LHCN-M2 (cell line): ENCODE measurements at regions not wholly inside any gene's neighbourhood (a gene's known extent, or its start where the extent isn't known, plus 50 kb on each side); places are given as distances from the start of the nearest gene placed in this dataset.
A peak's percentile ranks its signal among the peaks of the same experiment; 100 is the strongest.

ENCODE experiments used
- DNase-seq: peaks from one replicate; pipeline ENCODE4 v3.0.0-alpha.2; 2012; ENCODE audit warnings: low read depth

DNA sequence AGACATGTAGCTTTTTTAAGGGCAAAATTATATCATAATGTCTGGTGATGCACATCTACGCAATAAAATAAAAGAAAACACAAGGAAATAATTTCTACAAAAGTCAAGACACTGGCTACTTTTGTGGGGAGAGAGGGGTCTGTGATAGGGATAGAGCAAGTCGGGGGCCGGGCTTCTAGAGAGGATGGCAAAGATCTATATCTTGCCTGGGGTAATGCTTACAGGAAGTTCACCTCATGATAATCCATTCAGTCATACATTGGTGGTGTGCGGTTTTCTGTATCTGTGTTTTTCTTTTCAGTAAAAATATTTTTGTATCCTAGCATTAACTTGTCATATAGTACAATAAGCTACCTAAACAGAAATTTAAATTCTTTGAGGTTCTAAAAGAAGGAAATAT, 178.8 kb downstream of the ARRDC4 start:
- no peak for DNase-seq

DNA sequence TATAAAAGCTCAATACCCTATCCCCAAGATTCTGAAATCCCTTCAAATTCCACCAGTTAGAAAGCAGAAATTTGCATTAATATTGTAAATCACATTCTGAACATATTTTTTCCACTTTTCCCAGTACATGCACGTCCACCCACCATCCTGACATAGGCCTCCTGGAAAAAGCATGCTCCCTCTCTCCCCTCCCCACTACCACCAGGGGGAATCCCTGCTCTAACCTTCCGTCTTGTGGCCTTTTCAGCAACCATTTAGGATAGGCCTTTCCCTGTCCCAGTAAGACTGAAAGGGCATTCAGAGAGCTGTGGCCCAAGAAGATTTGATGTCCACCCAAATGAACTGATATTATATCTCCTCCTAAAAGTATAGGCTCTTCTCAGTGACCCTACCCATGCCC, 182.1 kb downstream of the ARRDC4 start:
- no peak for DNase-seq

GRCh38 chr15:98143116-98143515, 182.6 kb downstream of the ARRDC4 start:
- no peak for DNase-seq

GRCh38 chr15:98144388-98144787, 183.9 kb downstream of the ARRDC4 start:
- DNase-seq, result no peak

GRCh38 chr15:98146031-98146820, 185.7 kb downstream of the ARRDC4 start:
- DNase-seq, result no peak

DNA sequence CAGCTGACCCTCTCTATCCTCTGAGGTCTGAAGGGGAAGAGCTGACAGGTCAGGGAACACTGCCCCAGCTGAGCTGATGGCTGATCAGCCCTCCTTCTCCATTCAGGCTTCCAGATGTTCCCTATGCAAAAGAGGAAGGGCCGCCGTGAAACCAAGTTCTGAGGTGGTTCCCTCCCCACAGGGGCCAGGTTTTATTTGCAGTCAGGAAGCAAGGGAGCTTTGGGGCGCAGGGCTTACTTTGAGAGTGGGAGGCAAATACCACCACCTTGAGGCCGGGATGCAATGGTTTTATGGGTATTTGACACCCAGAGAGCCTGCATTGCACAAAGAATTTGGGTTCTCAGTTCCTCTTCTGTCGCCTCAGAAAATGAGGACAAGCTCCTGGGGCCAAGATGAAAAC, 186.9 kb downstream of the ARRDC4 start:
- no peak for DNase-seq

DNA sequence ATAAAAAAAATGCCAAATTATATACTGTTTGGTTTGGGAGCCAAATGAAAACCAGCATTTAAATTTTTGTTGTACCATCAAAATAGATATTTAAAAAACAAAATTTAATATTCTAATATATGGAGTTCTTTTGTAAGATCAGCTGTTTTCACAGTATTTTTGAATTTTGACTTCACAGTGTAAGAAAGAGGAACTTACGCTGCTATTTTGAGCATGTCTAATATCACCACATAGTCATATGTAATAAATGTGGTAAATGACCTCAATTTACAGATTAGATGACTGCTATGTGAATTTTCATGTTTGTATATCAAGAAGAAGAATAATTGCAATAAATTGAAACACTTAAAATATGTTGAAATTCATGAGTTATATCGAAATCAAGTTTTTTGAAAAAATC, 189.6 kb downstream of the ARRDC4 start:
- no peak for DNase-seq

- DNase-seq, result no peak
Measured at GRCh38 chr15:98150536-98150935, 190.0 kb downstream of the ARRDC4 start.

DNA sequence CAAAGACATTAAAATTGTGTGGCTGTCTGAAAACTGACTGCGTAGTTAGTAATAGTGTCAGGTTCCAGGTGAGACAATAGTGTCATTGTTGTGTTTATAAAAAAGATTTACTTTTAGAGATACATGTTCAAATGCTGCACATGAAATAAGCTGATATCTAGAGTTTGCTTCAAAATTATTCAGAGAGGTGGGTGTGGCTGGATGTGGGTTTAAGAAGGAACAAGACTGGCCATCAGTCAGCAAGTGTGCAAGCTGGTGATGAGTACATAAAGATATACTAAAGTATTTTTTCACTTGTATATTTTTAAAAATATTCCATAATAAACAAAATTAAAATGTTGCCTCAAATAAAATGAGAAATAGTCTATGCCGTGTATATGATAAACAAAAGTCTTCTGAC, 190.6 kb downstream of the ARRDC4 start:
- no peak for DNase-seq

DNA sequence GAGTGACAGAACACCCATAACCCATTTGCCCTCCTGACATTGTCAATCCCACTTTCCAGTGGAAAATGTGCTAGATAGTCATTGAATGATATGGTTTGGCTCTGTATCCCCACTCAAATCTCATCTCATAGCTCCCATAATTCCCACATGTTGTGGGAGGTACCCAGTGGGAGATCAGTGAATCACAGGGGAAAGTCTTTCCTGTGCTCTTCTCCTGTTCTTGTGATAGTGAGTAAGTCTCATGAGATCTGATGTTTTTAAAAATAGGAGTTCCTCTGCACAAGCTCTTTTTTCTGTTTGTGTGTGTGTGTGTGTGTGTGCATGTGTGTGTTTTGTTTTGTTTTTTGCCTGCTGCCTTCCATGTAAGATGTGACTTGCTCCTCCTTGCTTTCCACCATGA, 191.7 kb downstream of the ARRDC4 start:
- DNase-seq, result no peak

DNA sequence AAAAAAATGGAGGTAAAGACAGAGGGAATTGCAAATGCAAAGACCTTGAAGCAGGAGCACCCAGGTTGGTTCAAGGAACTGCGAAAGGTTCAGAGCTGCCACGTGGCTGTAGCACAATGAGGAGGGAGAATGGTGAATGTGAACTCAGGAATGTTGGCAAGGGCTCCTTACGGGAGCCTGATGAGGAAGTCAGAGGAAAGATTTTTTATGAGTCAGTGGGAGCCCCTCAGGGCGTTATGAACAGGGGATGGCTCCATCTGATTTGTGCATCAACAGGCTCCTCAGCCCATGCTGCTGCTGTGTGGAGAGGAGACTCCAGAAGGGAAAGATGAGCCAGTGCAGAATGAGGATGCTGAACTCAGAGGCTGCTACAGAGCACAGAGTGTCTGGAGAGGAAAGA, 194.4 kb downstream of the ARRDC4 start:
- peak; percentile 67 for DNase-seq

DNA sequence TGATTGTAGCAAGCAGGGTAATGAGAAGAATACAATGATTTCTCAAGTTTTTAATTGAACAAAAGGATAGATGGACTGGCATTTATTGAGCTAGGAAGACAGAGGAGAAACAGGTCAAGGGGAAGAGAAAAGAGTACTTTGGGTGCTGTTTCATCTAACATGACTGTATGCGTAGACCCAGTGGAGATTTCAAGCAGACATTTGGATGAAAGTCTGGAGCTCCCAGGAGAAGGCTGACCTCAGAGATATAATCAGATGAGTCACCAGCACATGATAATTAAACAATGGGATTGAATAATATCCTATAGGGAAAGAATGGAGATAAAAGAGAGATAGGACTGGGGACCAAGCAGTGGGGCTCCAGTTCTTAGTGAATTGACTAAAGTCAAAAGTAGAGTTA, 194.9 kb downstream of the ARRDC4 start:
- no peak for DNase-seq

DNA sequence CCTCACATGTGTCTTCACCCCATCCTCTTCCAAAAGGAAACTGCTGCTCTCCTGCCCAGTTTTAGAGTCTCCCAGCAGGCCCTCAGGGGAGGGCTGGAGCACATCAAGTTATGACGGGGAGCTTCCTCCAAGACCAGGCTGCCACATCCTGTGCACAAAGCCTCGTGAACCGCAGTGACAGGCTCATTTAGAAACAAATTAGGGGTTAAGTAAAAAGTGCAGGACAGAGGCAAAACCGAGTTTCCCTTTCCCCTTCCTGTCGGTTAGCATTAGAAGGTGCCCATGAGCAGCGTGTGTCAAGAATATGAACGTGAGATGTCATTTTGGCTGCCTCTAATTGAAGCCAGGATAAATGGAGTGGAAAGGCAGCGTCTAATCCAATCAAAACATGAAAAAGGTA, 199.7 kb downstream of the ARRDC4 start:
- no peak for DNase-seq

DNA sequence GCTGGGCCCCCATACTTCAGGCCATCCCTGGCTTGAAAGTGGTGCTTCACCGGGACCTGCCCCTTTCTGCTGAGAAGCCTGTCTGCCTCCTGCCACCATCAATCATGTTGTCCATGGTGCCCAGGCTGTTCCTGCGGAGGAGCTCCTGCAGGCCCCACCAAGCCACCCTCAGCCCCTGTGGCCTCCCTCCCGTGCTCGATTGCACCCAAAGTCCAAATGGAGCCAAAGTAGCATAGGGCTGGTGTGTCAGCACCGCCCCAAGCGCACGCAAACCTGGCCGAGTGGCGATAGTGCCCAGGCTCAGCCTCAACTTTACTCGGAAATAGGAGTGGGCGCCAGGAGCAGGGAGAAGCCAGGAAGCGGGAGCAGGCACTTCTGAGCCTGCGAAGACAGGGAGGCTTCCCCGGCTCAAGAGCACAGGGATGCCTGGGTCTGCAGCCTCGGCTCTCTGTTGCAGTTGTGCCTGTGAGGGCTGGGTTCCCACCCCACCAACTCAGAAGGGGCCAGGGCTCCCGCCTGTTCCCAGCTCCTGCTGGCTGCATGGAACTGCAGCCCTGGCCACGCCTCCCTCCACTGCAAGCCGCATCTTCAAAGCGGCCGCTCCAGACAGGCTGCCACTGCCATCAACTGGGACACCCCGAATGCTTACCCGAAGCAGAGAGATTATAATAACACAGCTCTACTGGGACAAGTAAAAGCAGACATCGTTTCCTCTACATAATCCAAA, 203.0 kb downstream of the ARRDC4 start:
- DNase-seq, result no peak

GRCh38 chr15:98164571-98164970, 204.1 kb downstream of the ARRDC4 start:
- no peak for DNase-seq

DNA sequence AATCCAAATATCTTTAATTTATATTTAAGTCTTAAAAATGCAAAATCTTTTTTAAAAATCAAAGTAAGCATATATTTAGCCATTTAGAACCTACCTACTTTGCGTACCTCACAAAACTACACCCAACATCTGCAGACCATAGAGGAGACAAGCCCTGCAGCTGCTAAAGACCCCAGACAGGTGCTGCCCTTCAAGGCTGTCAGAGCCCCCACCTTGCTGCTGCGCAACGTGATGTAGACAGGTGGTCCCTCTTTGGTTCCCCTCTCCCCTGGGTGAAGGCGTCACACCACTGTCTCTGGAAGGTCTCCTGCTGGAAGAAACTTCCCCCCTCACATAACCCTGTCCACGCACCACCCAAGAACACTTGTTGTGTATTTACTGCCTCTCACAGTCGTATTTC, 204.5 kb downstream of the ARRDC4 start:
- DNase-seq, result no peak

GRCh38 chr15:98167722-98168268, 207.3 kb downstream of the ARRDC4 start:
- no peak for DNase-seq

GRCh38 chr15:98169551-98169950, 209.0 kb downstream of the ARRDC4 start:
- no peak for DNase-seq

GRCh38 chr15:98174286-98174685, 213.8 kb downstream of the ARRDC4 start:
- peak; percentile 11 for DNase-seq

- no peak for DNase-seq
Measured at GRCh38 chr15:98174841-98175240, 214.3 kb downstream of the ARRDC4 start.

- peak; percentile 66 for DNase-seq
Measured at GRCh38 chr15:98177966-98178592, 217.6 kb downstream of the ARRDC4 start.

GRCh38 chr15:98178861-98179260, 218.4 kb downstream of the ARRDC4 start:
- no peak for DNase-seq
